Pancreas (tissue), 10 donors: ENCODE measurements at regions not wholly inside any gene's neighbourhood (a gene's known extent, or its start where the extent isn't known, plus 50 kb on each side); places are given as distances from the start of the nearest gene placed in this dataset.

Experiments used
- ATAC-seq, 4 donors: fragments of 200-7000 bp; cut with Tn5 transposase; one replicate each; pipeline versions ENCODE4 v1.8.0 to v1.9.1; 2020; ENCODE audit warnings: mild to moderate bottlenecking in 4 of 4, moderate library complexity in 4 of 4
- DNase-seq, 6 donors: peaks; one replicate each; pipeline ENCODE4 v3.0.0-alpha.2; 2020
- FAIRE-seq: peaks from 2 replicates; lab custom pipeline; 2012; peaks lifted over from hg19 to GRCh38; lab: Jason Lieb, UNC
- H3K27ac ChIP-seq, 4 donors: fragments of 200-600 bp; sonication (generic); 1 replicate in 3 of 4; 2 replicates in 1 of 4; pipeline versions ENCODE4 v1.5.0 to v1.8.0; 2020
- H3K27me3 ChIP-seq, 4 donors: fragments of 200-600 bp; one replicate each; pipeline ENCODE4 v1.8.0; 2021
- H3K36me3 ChIP-seq, 3 donors: fragments of 200-600 bp; sonication (generic) in 1 of 3; one replicate each; pipeline versions ENCODE4 v1.5.0 to v1.8.0; 2020 to 2021
- H3K4me1 ChIP-seq, 3 donors: fragments of 200-600 bp; one replicate each; pipeline ENCODE4 v1.8.0; 2021
- H3K4me3 ChIP-seq, 4 donors: fragments of 200-600 bp; sonication (generic) in 2 of 4; one replicate each; pipeline versions ENCODE4 v1.5.0 to v1.8.0; 2020 to 2021
- H3K9me3 ChIP-seq, 4 donors: fragments of 200-600 bp; one replicate each; pipeline ENCODE4 v1.8.0; 2021
- CTCF ChIP-seq, 4 donors: fragments of 200-600 bp; sonication (generic) in 3 of 4; IDR thresholded peaks; one replicate each; pipeline versions ENCODE4 v1.5.0 to v1.8.0; 2021; ENCODE audit warnings: antibody characterized with exemption in 4 of 4
- WGBS, 2 donors: extraction: QIAGEN DNeasy Blood & Tissue Kit; methylation state at CpG; one replicate each; pipeline ENCODE4 v1.1.7; 2013; 5-methylcytosine and 5-hydroxymethylcytosine counted together
- intact Hi-C, 3 donors: fragments of 100-400 bp; cut with DNase I; formaldehyde crosslinking; loops; one replicate each; pipeline versions ENCODE4 v1.11.1 to v1.14.2; 2022
- donor health status: healthy with polysubstance abuse.
- donor health status: DM: no; HTN: no; CAD: no; lungs with moderate emphysema.
- donor health status: DM: no; HTN: no; CAD: no.
- donor health status: control.
- donor health status: control.
- donor health status: Bipolar disorder and iron deficiency.
- donor health status: DM: yes; HTN: yes; CAD: no.
- donor health status: DM: no; HTN: no; CAD: no.
- donor health status: DM: no; HTN: no; CAD: no.
- donor health status: DM: yes; HTN: yes; CAD: no.

GRCh38 chr3:147744967-147745366 is 335.8 kb downstream of the ZIC1 start:
- intact Hi-C loops: no loop called here
- WGBS, 2 donors: 43 to 45% methylated on average over 2 of the region's 2 CpGs
- no peak for FAIRE-seq

GRCh38 chr3:147755310-147755709 is 346.1 kb downstream of the ZIC1 start:
- Histone ChIP-seq H3K27me3 (no peaks in the 10 kb centered on the region), H3K4me1 (no peaks in the 10 kb centered on the region), H3K9me3 (no peaks in the 10 kb centered on the region), H3K27ac (no peak overlapping the region), H3K4me3 (no peak overlapping the region), H3K36me3 (no peaks in the 10 kb centered on the region)
- ATAC-seq (no peak), FAIRE-seq (no peak), DNase-seq (no peak)
- TF ChIP-seq CTCF (IDR thresholded peaks at IDR 0.05): no peak
- intact Hi-C loops: no loop called here
- WGBS, 2 donors: 73 to 81% methylated on average over 3 of the region's 3 CpGs

More at GRCh38 chr3:147744967-147745366, 335.8 kb downstream of the ZIC1 start:
- no peak for TF ChIP-seq CTCF (IDR thresholded peaks at IDR 0.05)
- Histone ChIP-seq H3K36me3 (no peaks in the 10 kb centered on the region), H3K9me3 (no peaks in the 10 kb centered on the region), H3K4me3 (no peak overlapping the region), H3K27ac (no peak overlapping the region), H3K27me3 (no peaks in the 10 kb centered on the region), H3K4me1 (no peaks in the 10 kb centered on the region)
- no peak for DNase-seq
- ATAC-seq: no peak

- Histone ChIP-seq H3K36me3 (no peaks in the 10 kb centered on the region), H3K4me3 (no peak overlapping the region), H3K9me3 (no peaks in the 10 kb centered on the region), H3K27ac (no peak overlapping the region), H3K4me1 (no peaks in the 10 kb centered on the region), H3K27me3 (no peaks in the 10 kb centered on the region)
- TF ChIP-seq CTCF (IDR thresholded peaks at IDR 0.05): no peak
- FAIRE-seq (no peak), DNase-seq (no peak), ATAC-seq (no peak)
- intact Hi-C loops: no loop called here
- WGBS, 2 donors: 70 to 75% methylated on average over 3 of the region's 3 CpGs
These were observed 347.3 kb downstream of the ZIC1 start for GRCh38 chr3:147756476-147756875.

- ATAC-seq (no peak), FAIRE-seq (no peak), DNase-seq (no peak)
- Histone ChIP-seq H3K27me3 (no peaks in the 10 kb centered on the region), H3K27ac (no peak overlapping the region), H3K4me1 (no peaks in the 10 kb centered on the region), H3K4me3 (no peak overlapping the region), H3K9me3 (no peaks in the 10 kb centered on the region), H3K36me3 (no peaks in the 10 kb centered on the region)
- no peak for TF ChIP-seq CTCF (IDR thresholded peaks at IDR 0.05)
- WGBS, 2 donors: 73 to 76% methylated on average over 3 of the region's 3 CpGs
- intact Hi-C loops: no loop called here
These were observed 348.7 kb downstream of the ZIC1 start for GRCh38 chr3:147757866-147758265.

GRCh38 chr3:147758771-147759170 is 349.6 kb downstream of the ZIC1 start:
- no peak overlapping the region for H3K4me3 ChIP-seq
- FAIRE-seq (peak; percentile 20), ATAC-seq (no peak), DNase-seq (no peak)
- H3K36me3 ChIP-seq: no peaks in the 10 kb centered on the region
- H3K9me3 ChIP-seq: no peaks in the 10 kb centered on the region
- no peaks in the 10 kb centered on the region for H3K4me1 ChIP-seq
- no peak for TF ChIP-seq CTCF (IDR thresholded peaks at IDR 0.05)
- WGBS, 2 donors: 49 to 63% methylated on average over 2 of the region's 2 CpGs
- intact Hi-C loops: no loop called here
- H3K27me3 ChIP-seq: no peaks in the 10 kb centered on the region
- H3K27ac ChIP-seq: no peak overlapping the region
